Transverse colon (tissue), 3 donors: ENCODE measurements at regions not wholly inside any gene's neighbourhood (a gene's known extent, or its start where the extent isn't known, plus 50 kb on each side); places are given as distances from the start of the nearest gene placed in this dataset.

ENCODE experiments used
- CTCF ChIP-seq, 5 experiments: fragments of 200-600 bp in 3 of 5; fragments of 450-650 bp in 2 of 5; sonication (generic) in 3 of 5; IDR thresholded peaks; 1 replicate in 2 of 5; 2 replicates in 3 of 5; pipeline ENCODE4 v1.5.1; 2016 to 2017; ENCODE audit warnings: antibody characterized with exemption in 5 of 5, inconsistent platforms in 3 of 5, mild to moderate bottlenecking in 2 of 5, moderate library complexity in 1 of 5
- POLR2A ChIP-seq: fragments of 450-650 bp; IDR thresholded peaks from one replicate; pipeline ENCODE4 v1.6.1; 2016; ENCODE audit warnings: antibody characterized with exemption, mild to moderate bottlenecking, moderate library complexity

DNA sequence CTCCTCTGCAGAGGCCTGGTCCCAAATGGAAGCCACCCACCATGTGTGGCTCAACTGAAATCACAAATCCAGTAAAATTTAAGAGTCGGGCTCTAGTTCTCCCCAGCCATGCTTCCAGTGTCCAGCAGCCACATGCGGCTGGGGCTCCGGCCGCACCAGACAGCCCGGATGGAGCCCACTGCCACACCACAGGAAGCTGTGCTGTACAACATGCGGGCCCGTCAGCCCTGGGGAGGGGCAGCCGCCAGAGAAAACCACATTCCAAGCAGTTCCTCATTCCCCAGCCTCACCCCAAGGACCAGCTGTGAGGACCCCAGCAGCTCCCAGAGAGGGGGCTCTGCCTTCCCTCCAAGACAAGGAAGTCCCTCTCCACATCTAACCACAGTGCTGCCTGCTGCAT is 135.0 kb downstream of the NCOR2 start:
- TF ChIP-seq POLR2A, result no peak
- TF ChIP-seq CTCF (IDR thresholded peaks at IDR 0.05), result no peak
